Transverse colon (tissue), 4 donors: ENCODE measurements at regions not wholly inside any gene's neighbourhood (a gene's known extent, or its start where the extent isn't known, plus 50 kb on each side); places are given as distances from the start of the nearest gene placed in this dataset.

ENCODE experiments used
- EP300 ChIP-seq: sonication (generic); formaldehyde crosslinking; IDR thresholded peaks from one replicate; pipeline ENCODE4 v1.6.1; 2017; ENCODE audit warnings: antibody characterized with exemption, low read depth
- POLR2A ChIP-seq: fragments of 450-650 bp; IDR thresholded peaks from one replicate; pipeline ENCODE4 v1.6.1; 2016; ENCODE audit warnings: antibody characterized with exemption, mild to moderate bottlenecking, moderate library complexity
- POLR2AphosphoS5 ChIP-seq, 3 donors: sonication (generic); formaldehyde crosslinking; IDR thresholded peaks; one replicate each; pipeline ENCODE4 v1.6.1; 2016; ENCODE audit warnings: antibody characterized with exemption in 3 of 3
- TF ChIP-seq, protein P1 (sequence below), 5 experiments: fragments of 200-600 bp in 3 of 5; fragments of 450-650 bp in 2 of 5; sonication (generic) in 3 of 5; IDR thresholded peaks; 1 replicate in 2 of 5; 2 replicates in 3 of 5; pipeline ENCODE4 v1.5.1; 2016 to 2017; ENCODE audit warnings: antibody characterized with exemption in 5 of 5, inconsistent platforms in 3 of 5, mild to moderate bottlenecking in 2 of 5, moderate library complexity in 1 of 5

DNA sequence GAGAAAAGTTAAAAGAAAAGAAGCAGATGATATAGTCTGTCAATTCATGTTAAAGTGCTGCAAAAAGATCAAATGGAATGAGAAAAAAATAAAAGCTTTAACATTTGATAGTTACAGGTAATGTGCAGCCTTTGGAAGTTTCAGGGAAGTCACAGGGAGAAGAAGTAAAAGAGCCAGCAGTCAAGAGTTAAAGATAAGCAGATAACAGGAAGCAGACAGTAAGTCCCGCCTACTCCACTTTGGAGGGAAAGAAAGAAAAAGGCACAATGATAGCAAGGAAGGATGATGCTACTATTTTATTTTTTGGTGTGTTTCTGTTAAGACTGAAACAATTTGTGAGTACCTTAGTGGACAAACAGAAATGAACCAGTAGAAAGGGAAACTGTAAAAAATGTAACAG is 111.1 kb upstream of the KRR1 start:
- TF ChIP-seq POLR2A = no peak
- TF ChIP-seq, protein P1, sequence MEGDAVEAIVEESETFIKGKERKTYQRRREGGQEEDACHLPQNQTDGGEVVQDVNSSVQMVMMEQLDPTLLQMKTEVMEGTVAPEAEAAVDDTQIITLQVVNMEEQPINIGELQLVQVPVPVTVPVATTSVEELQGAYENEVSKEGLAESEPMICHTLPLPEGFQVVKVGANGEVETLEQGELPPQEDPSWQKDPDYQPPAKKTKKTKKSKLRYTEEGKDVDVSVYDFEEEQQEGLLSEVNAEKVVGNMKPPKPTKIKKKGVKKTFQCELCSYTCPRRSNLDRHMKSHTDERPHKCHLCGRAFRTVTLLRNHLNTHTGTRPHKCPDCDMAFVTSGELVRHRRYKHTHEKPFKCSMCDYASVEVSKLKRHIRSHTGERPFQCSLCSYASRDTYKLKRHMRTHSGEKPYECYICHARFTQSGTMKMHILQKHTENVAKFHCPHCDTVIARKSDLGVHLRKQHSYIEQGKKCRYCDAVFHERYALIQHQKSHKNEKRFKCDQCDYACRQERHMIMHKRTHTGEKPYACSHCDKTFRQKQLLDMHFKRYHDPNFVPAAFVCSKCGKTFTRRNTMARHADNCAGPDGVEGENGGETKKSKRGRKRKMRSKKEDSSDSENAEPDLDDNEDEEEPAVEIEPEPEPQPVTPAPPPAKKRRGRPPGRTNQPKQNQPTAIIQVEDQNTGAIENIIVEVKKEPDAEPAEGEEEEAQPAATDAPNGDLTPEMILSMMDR (IDR thresholded peaks at IDR 0.05) = no peak
- no peak for TF ChIP-seq EP300
- TF ChIP-seq POLR2AphosphoS5 (IDR thresholded peaks at IDR 0.05) = no peak
